Endothelial cell of umbilical vein (primary cell): ENCODE measurements at regions not wholly inside any gene's neighbourhood (a gene's known extent, or its start where the extent isn't known, plus 50 kb on each side); places are given as distances from the start of the nearest gene placed in this dataset.

ENCODE experiments used
- BruUV-seq: library from RNA; stranded (reverse); fragments of 400-500 nt; replicated peaks from 2 replicates; lab custom pipeline; 2021; lab: Mats Ljungman, UMichigan
- CTCF ChIA-PET: fragments of 300-600, 350-600 bp; sonication (Branson Sonifier 250); formaldehyde crosslinking; loops from one replicate; lab custom pipeline; 2021; ENCODE audit warnings: antibody characterized with exemption, inconsistent platforms; lab: Charles Lee
- POLR2A ChIA-PET: fragments of 300-600, 350-600 bp; sonication (Branson Sonifier 250); formaldehyde crosslinking; loops from one replicate; lab custom pipeline; 2021; ENCODE audit warnings: antibody characterized with exemption, inconsistent platforms; lab: Charles Lee
- DNase-seq: peaks from one replicate; pipeline ENCODE4 v3.0.0-alpha.2; 2011; ENCODE audit warnings: low read depth, low spot score
- FAIRE-seq: peaks from 2 replicates; lab custom pipeline; 2011; peaks lifted over from hg19 to GRCh38; lab: Jason Lieb, UNC
- H2AFZ ChIP-seq: 2 replicates; pipeline ENCODE4 v1.6.0; 2012; ENCODE audit warnings: low read depth, low read length, control low read depth, inconsistent platforms
- H3K27ac ChIP-seq: 2 replicates; pipeline ENCODE4 v1.5.1; 2011; ENCODE audit warnings: low read depth, mild to moderate bottlenecking, control low read depth, low read length, moderate library complexity; ENCODE audit not compliant: insufficient read depth
- H3K27me3 ChIP-seq, 2 experiments: 2 replicates each; pipeline versions ENCODE4 v1.6.0 to v1.6.1; 2011; ENCODE audit warnings: low read length in 2 of 2, mixed read lengths in 1 of 2; ENCODE audit not compliant: control insufficient read depth in 2 of 2, insufficient read depth in 2 of 2
- H3K36me3 ChIP-seq, 2 experiments: 2 replicates in 1 of 2; 3 replicates in 1 of 2; pipeline ENCODE4 v1.5.1; 2011; ENCODE audit warnings: low read length in 2 of 2, mild to moderate bottlenecking in 1 of 2, moderate library complexity in 1 of 2; ENCODE audit not compliant: control insufficient read depth in 2 of 2, insufficient read depth in 2 of 2; ENCODE audit errors: extremely low read depth in 1 of 2
- H3K4me1 ChIP-seq: 3 replicates; pipeline ENCODE4 v1.5.1; 2011; ENCODE audit warnings: mild to moderate bottlenecking, low read length; ENCODE audit not compliant: control insufficient read depth, insufficient read depth; ENCODE audit errors: extremely low read depth
- H3K4me2 ChIP-seq: 2 replicates; pipeline ENCODE4 v1.6.1; 2011; ENCODE audit warnings: low read length, control low read depth, mixed read lengths; ENCODE audit not compliant: insufficient read depth
- H3K4me3 ChIP-seq, 3 experiments: fragments of 200-600 bp in 1 of 3; sonication (generic), shearing (Covaris generic) in 1 of 3; replicated peaks in 1 of 3; 2 replicates each; pipeline ENCODE4 v1.5.1; 2011 to 2016; ENCODE audit warnings: control low read depth in 3 of 3, low read length in 3 of 3, mild to moderate bottlenecking in 2 of 3, inconsistent platforms in 1 of 3, low read depth in 1 of 3, moderate library complexity in 1 of 3; ENCODE audit not compliant: insufficient read depth in 1 of 3
- H3K79me2 ChIP-seq: 2 replicates; pipeline ENCODE4 v1.6.0; 2012; ENCODE audit warnings: low read length, inconsistent platforms; ENCODE audit not compliant: control insufficient read depth, insufficient read depth
- H3K9ac ChIP-seq: replicated peaks from 2 replicates; pipeline ENCODE3; 2011; ENCODE audit warnings: low read length, control low read depth; ENCODE audit not compliant: insufficient read depth; ENCODE audit errors: extremely low read depth
- H3K9me1 ChIP-seq: replicated peaks from 3 replicates; pipeline ENCODE4 v1.6.0; 2011; ENCODE audit warnings: mild to moderate bottlenecking, low read length; ENCODE audit not compliant: control insufficient read depth, insufficient read depth; ENCODE audit errors: extremely low read depth
- H3K9me3 ChIP-seq: replicated peaks from 2 replicates; pipeline ENCODE4 v1.5.1; 2012; ENCODE audit warnings: low read length, inconsistent platforms; ENCODE audit not compliant: control insufficient read depth, insufficient read depth
- H4K20me1 ChIP-seq: replicated peaks from 2 replicates; pipeline ENCODE3; 2011; ENCODE audit warnings: mild to moderate bottlenecking, low read length; ENCODE audit not compliant: control insufficient read depth, insufficient read depth; ENCODE audit errors: extremely low read depth
- EZH2 ChIP-seq: IDR thresholded peaks from 2 replicates; pipeline ENCODE4 v1.6.1; 2012; ENCODE audit warnings: borderline replicate concordance, low read depth, mild to moderate bottlenecking, moderate library complexity, low read length, inconsistent platforms; ENCODE audit not compliant: severe bottlenecking
- FOS ChIP-seq: IDR thresholded peaks from 2 replicates; pipeline ENCODE4 v1.6.1; 2011; ENCODE audit warnings: mild to moderate bottlenecking, low read length, moderate library complexity, borderline replicate concordance; ENCODE audit not compliant: insufficient read depth
- GATA2 ChIP-seq: IDR thresholded peaks from 2 replicates; pipeline ENCODE4 v1.7.0; 2011; ENCODE audit warnings: low read depth, mild to moderate bottlenecking, moderate library complexity, mixed read lengths, low read length; ENCODE audit not compliant: insufficient read length, insufficient read depth
- JUN ChIP-seq: IDR thresholded peaks from 2 replicates; pipeline ENCODE4 v1.6.1; 2011; ENCODE audit warnings: borderline replicate concordance, low read depth; ENCODE audit not compliant: insufficient read length, insufficient read depth
- MAX ChIP-seq: IDR thresholded peaks from 2 replicates; pipeline ENCODE4 v1.6.1; 2011; ENCODE audit not compliant: insufficient read depth, insufficient read length
- MYC ChIP-seq: IDR thresholded peaks from one replicate; pipeline ENCODE4 v1.6.1; 2011; ENCODE audit warnings: mild to moderate bottlenecking, low read depth, low read length
- POLR2A ChIP-seq: IDR thresholded peaks from 2 replicates; pipeline ENCODE4 v1.6.1; 2012; ENCODE audit warnings: low read depth, mild to moderate bottlenecking, control low read depth, low read length
- POLR2AphosphoS5 ChIP-seq: IDR thresholded peaks from 2 replicates; pipeline ENCODE4 v1.6.1; 2012; ENCODE audit warnings: low read depth, mild to moderate bottlenecking, control low read depth, low read length, moderate library complexity; ENCODE audit not compliant: insufficient read depth
- dilution Hi-C: fragments of 300-500 bp; cut with MboI; formaldehyde crosslinking; loops from one replicate; pipeline ENCODE4 v1.15.0; 2019; ENCODE audit warnings: low sequenced_read_pairs; ENCODE audit not compliant: extremely low pct_ligation_motif_present
- intact Hi-C: fragments of 100-400 bp; cut with micrococcal nuclease; formaldehyde crosslinking; loops from one replicate; pipeline ENCODE4 v1.10.0; 2022
- TF ChIP-seq, protein P1 (sequence below), 2 donors: IDR thresholded peaks; 1 replicate in 1 of 2; 2 replicates in 1 of 2; pipeline ENCODE4 v1.5.1; 2011; ENCODE audit warnings: low read length in 2 of 2, mild to moderate bottlenecking in 2 of 2, moderate library complexity in 2 of 2, control low read depth in 1 of 2, inconsistent platforms in 1 of 2, low read depth in 1 of 2; ENCODE audit not compliant: insufficient read depth in 1 of 2; ENCODE audit errors: extremely low read depth in 1 of 2

DNA sequence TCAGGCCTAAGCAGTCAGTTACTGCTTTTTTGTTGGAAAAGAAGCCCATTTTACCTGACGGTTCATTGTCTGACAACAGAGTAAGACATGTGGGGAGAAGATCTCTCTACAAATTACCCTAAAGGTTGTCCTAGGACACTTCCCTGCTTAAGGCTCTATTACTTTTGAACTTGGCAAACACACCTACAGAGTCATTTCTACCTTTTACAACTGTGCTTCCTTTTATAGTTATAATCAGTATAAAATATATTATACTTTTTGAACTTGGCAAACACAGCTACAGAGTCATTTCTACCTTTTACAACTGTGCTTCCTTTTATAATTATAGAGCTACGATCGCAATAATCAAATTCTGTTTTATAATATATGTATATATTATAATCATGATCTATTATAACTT lies 215.0 kb downstream of the TPRG1 start:
- no peaks in the 10 kb centered on the region for H4K20me1 ChIP-seq
- FAIRE-seq (no peak), DNase-seq (no peak)
- no peaks in the 10 kb centered on the region for H3K9me3 ChIP-seq
- no peaks in the 10 kb centered on the region for H3K36me3 ChIP-seq
- TF ChIP-seq GATA2: no peak
- TF ChIP-seq FOS: no peak
- no peak for TF ChIP-seq MAX
- TF ChIP-seq POLR2A: no peak
- TF ChIP-seq MYC: no peak
- TF ChIP-seq, protein P1, sequence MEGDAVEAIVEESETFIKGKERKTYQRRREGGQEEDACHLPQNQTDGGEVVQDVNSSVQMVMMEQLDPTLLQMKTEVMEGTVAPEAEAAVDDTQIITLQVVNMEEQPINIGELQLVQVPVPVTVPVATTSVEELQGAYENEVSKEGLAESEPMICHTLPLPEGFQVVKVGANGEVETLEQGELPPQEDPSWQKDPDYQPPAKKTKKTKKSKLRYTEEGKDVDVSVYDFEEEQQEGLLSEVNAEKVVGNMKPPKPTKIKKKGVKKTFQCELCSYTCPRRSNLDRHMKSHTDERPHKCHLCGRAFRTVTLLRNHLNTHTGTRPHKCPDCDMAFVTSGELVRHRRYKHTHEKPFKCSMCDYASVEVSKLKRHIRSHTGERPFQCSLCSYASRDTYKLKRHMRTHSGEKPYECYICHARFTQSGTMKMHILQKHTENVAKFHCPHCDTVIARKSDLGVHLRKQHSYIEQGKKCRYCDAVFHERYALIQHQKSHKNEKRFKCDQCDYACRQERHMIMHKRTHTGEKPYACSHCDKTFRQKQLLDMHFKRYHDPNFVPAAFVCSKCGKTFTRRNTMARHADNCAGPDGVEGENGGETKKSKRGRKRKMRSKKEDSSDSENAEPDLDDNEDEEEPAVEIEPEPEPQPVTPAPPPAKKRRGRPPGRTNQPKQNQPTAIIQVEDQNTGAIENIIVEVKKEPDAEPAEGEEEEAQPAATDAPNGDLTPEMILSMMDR (IDR thresholded peaks at IDR 0.05; ENCODE audit: extremely low read depth in 1 of 2, insufficient read depth in 1 of 2, low read depth in 1 of 2, low read length in 2 of 2): no peak
- no peak for TF ChIP-seq EZH2
- TF ChIP-seq POLR2AphosphoS5: no peak
- TF ChIP-seq JUN: no peak
- no TSS peak for BruUV-seq
- H3K27me3 ChIP-seq: no peaks in the 10 kb centered on the region
- H3K4me2 ChIP-seq: no peak overlapping the region
- POLR2A ChIA-PET: no interaction called here
- H3K4me1 ChIP-seq: no peaks in the 10 kb centered on the region
- H3K79me2 ChIP-seq: no peaks in the 10 kb centered on the region
- intact Hi-C loops (no loop called here), dilution Hi-C loops (no loop called here)
- CTCF ChIA-PET: no interaction called here
- no peak overlapping the region for H2AFZ ChIP-seq
- no peak overlapping the region for H3K4me3 ChIP-seq
- H3K9me1 ChIP-seq: no peaks in the 10 kb centered on the region
- no peak overlapping the region for H3K27ac ChIP-seq
- H3K9ac ChIP-seq: no peak overlapping the region
